ENCODE measurements at regions not wholly inside any gene's neighbourhood (a gene's known extent, or its start where the extent isn't known, plus 50 kb on each side); places are given as distances from the start of the nearest gene placed in this dataset.

GRCh38 chr12:92650228-92650822 lies 52.5 kb upstream of the PLEKHG7 start:
- Mint-ChIP-seq H3K27me3 (ENCODE audit: low read depth) (no peaks in the 10 kb centered on the region), H3K36me3 (ENCODE audit: insufficient read depth) (no peaks in the 10 kb centered on the region), H3K4me3 (no peak overlapping the region), H3K4me1 (ENCODE audit: low read depth) (peaks cover 4% of the 10 kb centered on the region), H3K9me3 (no peaks in the 10 kb centered on the region)
- DNase-seq (no peak), ATAC-seq (no peak)

GRCh38 chr12:92649511-92650227 lies 53.1 kb upstream of the PLEKHG7 start:
- H3K27me3 Mint-ChIP-seq (ENCODE audit: low read depth) = no peaks in the 10 kb centered on the region
- DNase-seq (peak; percentile 50), ATAC-seq (peak; percentile 80 to 82)
- peaks cover under 1% of the 10 kb centered on the region for H3K9me3 Mint-ChIP-seq
- no peak overlapping the region for H3K4me3 Mint-ChIP-seq
- H3K36me3 Mint-ChIP-seq (ENCODE audit: insufficient read depth) = no peaks in the 10 kb centered on the region
- H3K4me1 Mint-ChIP-seq (ENCODE audit: low read depth) = peaks cover 4% of the 10 kb centered on the region

GRCh38 chr12:92648242-92649031 lies 54.4 kb upstream of the PLEKHG7 start:
- Mint-ChIP-seq H3K4me1 (ENCODE audit: low read depth) (peaks cover 4% of the 10 kb centered on the region), H3K27me3 (ENCODE audit: low read depth) (no peaks in the 10 kb centered on the region), H3K4me3 (no peak overlapping the region), H3K9me3 (peaks cover 9% of the 10 kb centered on the region), H3K36me3 (ENCODE audit: insufficient read depth) (no peaks in the 10 kb centered on the region)
- DNase-seq (no peak), ATAC-seq (no peak)

- Mint-ChIP-seq H3K27me3 (ENCODE audit: low read depth) (no peaks in the 10 kb centered on the region), H3K4me3 (no peak overlapping the region), H3K9me3 (peaks cover 17% of the 10 kb centered on the region), H3K4me1 (ENCODE audit: low read depth) (no peaks in the 10 kb centered on the region), H3K36me3 (ENCODE audit: insufficient read depth) (peaks cover 2% of the 10 kb centered on the region)
- ATAC-seq (no peak), DNase-seq (no peak)
These were observed 61.5 kb upstream of the PLEKHG7 start for GRCh38 chr12:92641291-92641690.

GRCh38 chr12:92640691-92641090 lies 62.1 kb upstream of the PLEKHG7 start:
- Mint-ChIP-seq H3K36me3 (ENCODE audit: insufficient read depth) (peaks cover 2% of the 10 kb centered on the region), H3K9me3 (peaks cover 17% of the 10 kb centered on the region), H3K27me3 (ENCODE audit: low read depth) (no peaks in the 10 kb centered on the region)

GRCh38 chr12:92639017-92639416 lies 63.8 kb upstream of the PLEKHG7 start:
- DNase-seq (no peak), ATAC-seq (no peak)
- Mint-ChIP-seq H3K9me3 (peaks cover 10% of the 10 kb centered on the region), H3K4me3 (no peak overlapping the region), H3K27me3 (ENCODE audit: low read depth) (no peaks in the 10 kb centered on the region), H3K4me1 (ENCODE audit: low read depth) (no peaks in the 10 kb centered on the region), H3K36me3 (ENCODE audit: insufficient read depth) (peaks cover 2% of the 10 kb centered on the region)

More at GRCh38 chr12:92640691-92641090, 62.1 kb upstream of the PLEKHG7 start:
- Mint-ChIP-seq H3K4me1 (ENCODE audit: low read depth) (no peaks in the 10 kb centered on the region), H3K4me3 (no peak overlapping the region)
- ATAC-seq = no peak
- DNase-seq = no peak

- no peaks in the 10 kb centered on the region for H3K4me1 Mint-ChIP-seq (ENCODE audit: low read depth)
- no peak for ATAC-seq
- no peak for DNase-seq
- H3K4me3 Mint-ChIP-seq = no peak overlapping the region
- H3K27me3 Mint-ChIP-seq (ENCODE audit: low read depth) = no peaks in the 10 kb centered on the region
- no peaks in the 10 kb centered on the region for H3K36me3 Mint-ChIP-seq (ENCODE audit: insufficient read depth)
- H3K9me3 Mint-ChIP-seq = no peaks in the 10 kb centered on the region
These were observed 68.1 kb upstream of the PLEKHG7 start for GRCh38 chr12:92634730-92635129.

- no peak for DNase-seq
- Mint-ChIP-seq H3K4me1 (ENCODE audit: low read depth) (no peaks in the 10 kb centered on the region), H3K4me3 (no peak overlapping the region), H3K27me3 (ENCODE audit: low read depth) (no peaks in the 10 kb centered on the region), H3K36me3 (ENCODE audit: insufficient read depth) (no peaks in the 10 kb centered on the region), H3K9me3 (no peaks in the 10 kb centered on the region)
- no peak for ATAC-seq
These were observed 68.6 kb upstream of the PLEKHG7 start for GRCh38 chr12:92634202-92634601.

GRCh38 chr12:92630968-92631367 lies 71.8 kb upstream of the PLEKHG7 start:
- H3K9me3 Mint-ChIP-seq = no peaks in the 10 kb centered on the region

GRCh38 chr12:92629349-92630065 lies 73.3 kb upstream of the PLEKHG7 start:
- DNase-seq (no peak), ATAC-seq (no peak)
- no peak overlapping the region for H3K4me3 Mint-ChIP-seq
- H3K27me3 Mint-ChIP-seq (ENCODE audit: low read depth) = no peaks in the 10 kb centered on the region
- H3K4me1 Mint-ChIP-seq (ENCODE audit: low read depth) = peaks cover under 1% of the 10 kb centered on the region
- no peaks in the 10 kb centered on the region for H3K9me3 Mint-ChIP-seq
- no peaks in the 10 kb centered on the region for H3K36me3 Mint-ChIP-seq (ENCODE audit: insufficient read depth)

More at GRCh38 chr12:92630968-92631367, 71.8 kb upstream of the PLEKHG7 start:
- Mint-ChIP-seq H3K4me3 (no peak overlapping the region), H3K36me3 (ENCODE audit: insufficient read depth) (no peaks in the 10 kb centered on the region), H3K4me1 (ENCODE audit: low read depth) (no peaks in the 10 kb centered on the region), H3K27me3 (ENCODE audit: low read depth) (no peaks in the 10 kb centered on the region)
- no peak for DNase-seq
- no peak for ATAC-seq

- Mint-ChIP-seq H3K4me1 (ENCODE audit: low read depth) (peaks cover 1% of the 10 kb centered on the region), H3K9me3 (no peaks in the 10 kb centered on the region), H3K27me3 (ENCODE audit: low read depth) (no peaks in the 10 kb centered on the region), H3K36me3 (ENCODE audit: insufficient read depth) (no peaks in the 10 kb centered on the region), H3K4me3 (no peak overlapping the region)
- no peak for DNase-seq
- ATAC-seq = no peak
These were observed 74.3 kb upstream of the PLEKHG7 start for GRCh38 chr12:92628476-92628875.

- DNase-seq (no peak), ATAC-seq (no peak)
- Mint-ChIP-seq H3K36me3 (ENCODE audit: insufficient read depth) (no peaks in the 10 kb centered on the region), H3K9me3 (no peaks in the 10 kb centered on the region), H3K4me3 (no peak overlapping the region), H3K4me1 (ENCODE audit: low read depth) (peaks cover 1% of the 10 kb centered on the region), H3K27me3 (ENCODE audit: low read depth) (no peaks in the 10 kb centered on the region)
These were observed 75.3 kb upstream of the PLEKHG7 start for GRCh38 chr12:92627511-92627910.

- no peaks in the 10 kb centered on the region for H3K27me3 Mint-ChIP-seq (ENCODE audit: low read depth)
- no peaks in the 10 kb centered on the region for H3K36me3 Mint-ChIP-seq (ENCODE audit: insufficient read depth)
- ATAC-seq = no peak
- DNase-seq = no peak
- peaks cover 1% of the 10 kb centered on the region for H3K4me1 Mint-ChIP-seq (ENCODE audit: low read depth)
- peaks cover 7% of the 10 kb centered on the region for H3K9me3 Mint-ChIP-seq
- no peak overlapping the region for H3K4me3 Mint-ChIP-seq
These were observed 77.0 kb upstream of the PLEKHG7 start for GRCh38 chr12:92625639-92626310.

GRCh38 chr12:92624236-92624635 lies 78.6 kb upstream of the PLEKHG7 start:
- ATAC-seq (no peak), DNase-seq (no peak)
- no peaks in the 10 kb centered on the region for H3K27me3 Mint-ChIP-seq (ENCODE audit: low read depth)
- H3K9me3 Mint-ChIP-seq = peaks cover 7% of the 10 kb centered on the region
- H3K4me1 Mint-ChIP-seq (ENCODE audit: low read depth) = peaks cover 1% of the 10 kb centered on the region
- H3K36me3 Mint-ChIP-seq (ENCODE audit: insufficient read depth) = no peaks in the 10 kb centered on the region
- no peak overlapping the region for H3K4me3 Mint-ChIP-seq

Measured in activated T-cell treated with anti-CD3 and anti-CD28 coated beads, Interleukin-2, amount 50 U/mL, for 4 hours (primary cell).